ENCODE measurements at regions not wholly inside any gene's neighbourhood (a gene's known extent, or its start where the extent isn't known, plus 50 kb on each side); places are given as distances from the start of the nearest gene placed in this dataset.

- no peaks in the 10 kb centered on the region for H3K9me3 ChIP-seq (ENCODE audit: low read length)
- H3K27ac ChIP-seq (ENCODE audit: low read length): no peak overlapping the region
- no peaks in the 10 kb centered on the region for H3F3A ChIP-seq (ENCODE audit: low read length, unreplicated experiment)
- no peak overlapping the region for H2AFZ ChIP-seq (ENCODE audit: low read length)
- no peak overlapping the region for H3K4me3 ChIP-seq (ENCODE audit: low read length)
- H3K4me1 ChIP-seq (ENCODE audit: insufficient read depth, low read length): no peaks in the 10 kb centered on the region
- CTCF ChIA-PET: no interaction called here
- no peak overlapping the region for H3K9ac ChIP-seq (ENCODE audit: low read length)
- H4K20me1 ChIP-seq (ENCODE audit: low read length): no peaks in the 10 kb centered on the region
- no peak overlapping the region for H3K4me2 ChIP-seq (ENCODE audit: low read length)
- H3K36me3 ChIP-seq (ENCODE audit: low read depth, low read length): no peaks in the 10 kb centered on the region
- no peaks in the 10 kb centered on the region for H3K27me3 ChIP-seq (ENCODE audit: low read length)
- DNase-seq: no peak
- intact Hi-C loops (cut with micrococcal nuclease): no loop called here
- ATAC-seq: no peak
- H3K9me2 ChIP-seq (replicated peaks; ENCODE audit: low read length): no peaks in the 10 kb centered on the region
- POLR2A ChIA-PET (ENCODE audit: unreplicated experiment): no interaction called here
- H3K79me2 ChIP-seq (ENCODE audit: low read length): no peaks in the 10 kb centered on the region
- BruUV-seq (replicated peaks): no TSS peak
- TF ChIP-seq EZH2phosphoT487 (IDR thresholded peaks at IDR 0.05; ENCODE audit: borderline replicate concordance, low read length) (no peak), EZH2 (IDR thresholded peaks at IDR 0.05; ENCODE audit: low read length, unreplicated experiment) (no peak)
- TF ChIP-seq, protein P1, sequence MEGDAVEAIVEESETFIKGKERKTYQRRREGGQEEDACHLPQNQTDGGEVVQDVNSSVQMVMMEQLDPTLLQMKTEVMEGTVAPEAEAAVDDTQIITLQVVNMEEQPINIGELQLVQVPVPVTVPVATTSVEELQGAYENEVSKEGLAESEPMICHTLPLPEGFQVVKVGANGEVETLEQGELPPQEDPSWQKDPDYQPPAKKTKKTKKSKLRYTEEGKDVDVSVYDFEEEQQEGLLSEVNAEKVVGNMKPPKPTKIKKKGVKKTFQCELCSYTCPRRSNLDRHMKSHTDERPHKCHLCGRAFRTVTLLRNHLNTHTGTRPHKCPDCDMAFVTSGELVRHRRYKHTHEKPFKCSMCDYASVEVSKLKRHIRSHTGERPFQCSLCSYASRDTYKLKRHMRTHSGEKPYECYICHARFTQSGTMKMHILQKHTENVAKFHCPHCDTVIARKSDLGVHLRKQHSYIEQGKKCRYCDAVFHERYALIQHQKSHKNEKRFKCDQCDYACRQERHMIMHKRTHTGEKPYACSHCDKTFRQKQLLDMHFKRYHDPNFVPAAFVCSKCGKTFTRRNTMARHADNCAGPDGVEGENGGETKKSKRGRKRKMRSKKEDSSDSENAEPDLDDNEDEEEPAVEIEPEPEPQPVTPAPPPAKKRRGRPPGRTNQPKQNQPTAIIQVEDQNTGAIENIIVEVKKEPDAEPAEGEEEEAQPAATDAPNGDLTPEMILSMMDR (conservative IDR thresholded peaks at IDR 0.05; ENCODE audit: low read depth, low read length): no peak
These were observed 414.9 kb downstream of the GLRX3 start for GRCh38 chr10:130550952-130551674.

DNA sequence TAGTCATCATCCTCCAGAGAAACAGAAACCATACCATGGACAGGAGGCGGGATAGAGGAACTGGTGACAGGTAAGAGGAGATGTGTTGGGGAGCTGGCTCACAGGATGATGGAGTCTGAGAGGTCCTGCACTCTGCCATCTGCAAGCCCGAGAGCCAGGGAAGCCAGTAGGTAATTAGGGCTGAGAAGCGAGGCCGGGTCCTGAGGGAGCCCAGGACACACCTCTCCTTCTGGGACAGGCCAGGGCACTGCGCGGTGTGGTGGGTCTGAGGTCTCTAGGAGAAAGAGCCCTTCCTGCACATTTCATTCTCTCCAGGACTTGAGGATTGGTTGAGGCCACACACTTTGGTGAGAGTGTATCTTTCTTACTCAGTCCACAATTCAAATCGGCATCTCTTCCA lies 415.5 kb downstream of the GLRX3 start:
- H3F3A ChIP-seq (ENCODE audit: low read length, unreplicated experiment): no peaks in the 10 kb centered on the region
- no peak overlapping the region for H3K27ac ChIP-seq (ENCODE audit: low read length)
- intact Hi-C loops (cut with micrococcal nuclease): no loop called here
- no peaks in the 10 kb centered on the region for H3K79me2 ChIP-seq (ENCODE audit: low read length)
- H3K27me3 ChIP-seq (ENCODE audit: low read length): no peaks in the 10 kb centered on the region
- H2AFZ ChIP-seq (ENCODE audit: low read length): no peak overlapping the region
- no TSS peak for BruUV-seq (replicated peaks)
- TF ChIP-seq, protein P1 (conservative IDR thresholded peaks at IDR 0.05; ENCODE audit: low read depth, low read length): no peak
- TF ChIP-seq EZH2 (IDR thresholded peaks at IDR 0.05; ENCODE audit: low read length, unreplicated experiment): no peak
- no peak for TF ChIP-seq EZH2phosphoT487 (IDR thresholded peaks at IDR 0.05; ENCODE audit: borderline replicate concordance, low read length)
- H4K20me1 ChIP-seq (ENCODE audit: low read length): no peaks in the 10 kb centered on the region
- H3K4me2 ChIP-seq (ENCODE audit: low read length): no peak overlapping the region
- H3K4me3 ChIP-seq (ENCODE audit: low read length): no peak overlapping the region
- H3K9me3 ChIP-seq (ENCODE audit: low read length): no peaks in the 10 kb centered on the region
- no peak for DNase-seq
- no peaks in the 10 kb centered on the region for H3K9me2 ChIP-seq (replicated peaks; ENCODE audit: low read length)
- ChIA-PET POLR2A (ENCODE audit: unreplicated experiment) (no interaction called here), CTCF (no interaction called here)
- no peaks in the 10 kb centered on the region for H3K36me3 ChIP-seq (ENCODE audit: low read depth, low read length)
- H3K4me1 ChIP-seq (ENCODE audit: insufficient read depth, low read length): no peaks in the 10 kb centered on the region
- ATAC-seq: no peak
- no peak overlapping the region for H3K9ac ChIP-seq (ENCODE audit: low read length)

- Histone ChIP-seq H3K36me3 (ENCODE audit: low read depth, low read length) (no peaks in the 10 kb centered on the region), H4K20me1 (ENCODE audit: low read length) (no peaks in the 10 kb centered on the region), H2AFZ (ENCODE audit: low read length) (no peak overlapping the region), H3K9me3 (ENCODE audit: low read length) (no peaks in the 10 kb centered on the region), H3K9ac (ENCODE audit: low read length) (no peak overlapping the region), H3F3A (ENCODE audit: low read length, unreplicated experiment) (no peaks in the 10 kb centered on the region), H3K9me2 (replicated peaks; ENCODE audit: low read length) (no peaks in the 10 kb centered on the region), H3K79me2 (ENCODE audit: low read length) (no peaks in the 10 kb centered on the region), H3K4me3 (ENCODE audit: low read length) (no peak overlapping the region), H3K4me2 (ENCODE audit: low read length) (no peak overlapping the region), H3K27me3 (ENCODE audit: low read length) (no peaks in the 10 kb centered on the region), H3K27ac (ENCODE audit: low read length) (no peak overlapping the region), H3K4me1 (ENCODE audit: insufficient read depth, low read length) (no peaks in the 10 kb centered on the region)
- no peak for TF ChIP-seq EZH2phosphoT487 (IDR thresholded peaks at IDR 0.05; ENCODE audit: borderline replicate concordance, low read length)
- TF ChIP-seq EZH2 (IDR thresholded peaks at IDR 0.05; ENCODE audit: low read length, unreplicated experiment): no peak
- TF ChIP-seq, protein P1 (conservative IDR thresholded peaks at IDR 0.05; ENCODE audit: low read depth, low read length): no peak
- ChIA-PET POLR2A (ENCODE audit: unreplicated experiment) (no interaction called here), CTCF (no interaction called here)
- ATAC-seq (no peak), DNase-seq (no peak)
- intact Hi-C loops (cut with micrococcal nuclease): no loop called here
- no TSS peak for BruUV-seq (replicated peaks)
These were observed 417.6 kb downstream of the GLRX3 start for GRCh38 chr10:130553826-130554225.
